GM23338 (cell line): ENCODE measurements at regions not wholly inside any gene's neighbourhood (a gene's known extent, or its start where the extent isn't known, plus 50 kb on each side); places are given as distances from the start of the nearest gene placed in this dataset.

Experiments used
- CTCF ChIP-seq, 2 experiments: fragments of 200-600 bp in 1 of 2; sonication (generic) in 1 of 2; conservative IDR thresholded peaks; 2 replicates each; pipeline versions ENCODE4 v1.5.1 to v1.6.1; 2016 to 2017; ENCODE audit warnings: antibody characterized with exemption in 2 of 2, low read depth in 2 of 2, mild to moderate bottlenecking in 2 of 2, moderate library complexity in 1 of 2
- EZH2 ChIP-seq: fragments of 200-600 bp; sonication (generic); IDR thresholded peaks from one replicate; pipeline ENCODE4 v1.8.0; 2017; ENCODE audit warnings: antibody characterized with exemption, mild to moderate bottlenecking, low read depth; ENCODE audit not compliant: unreplicated experiment
- NANOG ChIP-seq: IDR thresholded peaks from 2 replicates; pipeline ENCODE4 v1.6.1; 2016; ENCODE audit warnings: antibody characterized with exemption, borderline replicate concordance
- POLR2AphosphoS5 ChIP-seq: IDR thresholded peaks from 2 replicates; pipeline ENCODE4 v1.6.1; 2016; ENCODE audit warnings: antibody characterized with exemption, low read depth
- REST ChIP-seq: IDR thresholded peaks from one replicate; pipeline ENCODE4 v1.6.1; 2018; ENCODE audit warnings: antibody characterized with exemption; ENCODE audit not compliant: unreplicated experiment

GRCh38 chr4:117821834-117822233, 212.5 kb upstream of the NDST3 start:
- no peak for TF ChIP-seq CTCF (conservative IDR thresholded peaks at IDR 0.05; ENCODE audit: low read depth in 2 of 2)
- TF ChIP-seq POLR2AphosphoS5, result no peak
- no peak for TF ChIP-seq REST
- no peak for TF ChIP-seq EZH2
- peak; percentile 92 for TF ChIP-seq NANOG
